ENCODE measurements at regions not wholly inside any gene's neighbourhood (a gene's known extent, or its start where the extent isn't known, plus 50 kb on each side); places are given as distances from the start of the nearest gene placed in this dataset.

GRCh38 chr3:72254483-72254882 lies 469.5 kb upstream of the PROK2 start:
- H3K9me3 ChIP-seq = no peaks in the 10 kb centered on the region
- H3K36me3 ChIP-seq = no peaks in the 10 kb centered on the region
- no peak for ATAC-seq
- no peak overlapping the region for H3K4me3 ChIP-seq
- no peak for TF ChIP-seq POLR2AphosphoS5 (IDR thresholded peaks at IDR 0.05)
- no peak for TF ChIP-seq EP300 (IDR thresholded peaks at IDR 0.05)
- no peak for TF ChIP-seq CTCF (IDR thresholded peaks at IDR 0.05)
- no peak for TF ChIP-seq POLR2A (IDR thresholded peaks at IDR 0.05)
- WGBS, 2 donors (ENCODE audit: low coverage in 1 of 2) = 92 to 100% methylated on average over 2 of the region's 2 CpGs
- no peaks in the 10 kb centered on the region for H3K27me3 ChIP-seq
- peak overlapping the region in 1 of 4 donors; percentile 57 for H3K27ac ChIP-seq
- peaks cover 0 to 38% (median 18%) of the 10 kb centered on the region in 3 donors for H3K4me1 ChIP-seq

GRCh38 chr3:72250725-72251124 lies 465.8 kb upstream of the PROK2 start:
- H3K27me3 ChIP-seq = no peaks in the 10 kb centered on the region
- TF ChIP-seq CTCF (IDR thresholded peaks at IDR 0.05) = no peak
- TF ChIP-seq POLR2AphosphoS5 (IDR thresholded peaks at IDR 0.05) = no peak
- no peak for TF ChIP-seq POLR2A (IDR thresholded peaks at IDR 0.05)
- TF ChIP-seq EP300 (IDR thresholded peaks at IDR 0.05) = no peak
- H3K4me1 ChIP-seq = peaks cover 0 to 40% (median 10%) of the 10 kb centered on the region in 3 donors
- no peak overlapping the region for H3K4me3 ChIP-seq
- H3K9me3 ChIP-seq = no peaks in the 10 kb centered on the region
- 71 to 95% methylated on average over 1 to 2 of the region's 2 CpGs for WGBS, 2 donors (ENCODE audit: low coverage in 1 of 2)
- ATAC-seq = no peak
- H3K27ac ChIP-seq = no peak overlapping the region
- H3K36me3 ChIP-seq = no peaks in the 10 kb centered on the region

GRCh38 chr3:72248869-72249268 lies 463.9 kb upstream of the PROK2 start:
- no peaks in the 10 kb centered on the region for H3K9me3 ChIP-seq
- 91 to 96% methylated on average over 3 of the region's 3 CpGs for WGBS, 2 donors (ENCODE audit: low coverage in 1 of 2)
- H3K4me3 ChIP-seq = no peak overlapping the region
- ATAC-seq = no peak
- peaks cover 0 to 47% (median 14%) of the 10 kb centered on the region in 3 donors for H3K4me1 ChIP-seq
- H3K36me3 ChIP-seq = no peaks in the 10 kb centered on the region
- no peak overlapping the region for H3K27ac ChIP-seq
- H3K27me3 ChIP-seq = no peaks in the 10 kb centered on the region
- TF ChIP-seq POLR2A (IDR thresholded peaks at IDR 0.05) (no peak), EP300 (IDR thresholded peaks at IDR 0.05) (no peak), CTCF (IDR thresholded peaks at IDR 0.05) (no peak)

GRCh38 chr3:72248389-72248761 lies 463.4 kb upstream of the PROK2 start:
- peaks cover 0 to 52% (median 14%) of the 10 kb centered on the region in 3 donors for H3K4me1 ChIP-seq
- H3K9me3 ChIP-seq = no peaks in the 10 kb centered on the region
- no peak overlapping the region for H3K4me3 ChIP-seq
- WGBS, 2 donors (ENCODE audit: low coverage in 1 of 2) = 100% methylated on average over 1 of the region's 1 CpG; no CpG with 5 or more reads in 1 of the 2 donors
- H3K27ac ChIP-seq = no peak overlapping the region
- TF ChIP-seq EP300 (IDR thresholded peaks at IDR 0.05) (no peak), POLR2A (IDR thresholded peaks at IDR 0.05) (no peak), POLR2AphosphoS5 (IDR thresholded peaks at IDR 0.05) (no peak), CTCF (IDR thresholded peaks at IDR 0.05) (no peak)
- ATAC-seq = no peak
- H3K36me3 ChIP-seq = no peaks in the 10 kb centered on the region
- H3K27me3 ChIP-seq = no peaks in the 10 kb centered on the region

GRCh38 chr3:72247645-72248388 lies 462.9 kb upstream of the PROK2 start:
- 33% methylated on average over 1 of the region's 1 CpG; no CpG with 5 or more reads in 1 of the 2 donors for WGBS, 2 donors (ENCODE audit: low coverage in 1 of 2)
- peaks cover 0 to 58% (median 14%) of the 10 kb centered on the region in 3 donors for H3K4me1 ChIP-seq
- H3K36me3 ChIP-seq = no peaks in the 10 kb centered on the region
- TF ChIP-seq EP300 (IDR thresholded peaks at IDR 0.05) (no peak), POLR2A (IDR thresholded peaks at IDR 0.05) (no peak), CTCF (IDR thresholded peaks at IDR 0.05) (no peak), POLR2AphosphoS5 (IDR thresholded peaks at IDR 0.05) (no peak)
- H3K27ac ChIP-seq = no peak overlapping the region
- H3K27me3 ChIP-seq = no peaks in the 10 kb centered on the region
- no peak for ATAC-seq
- H3K9me3 ChIP-seq = no peaks in the 10 kb centered on the region
- no peak overlapping the region for H3K4me3 ChIP-seq

All from gastroesophageal sphincter (tissue), 4 donors.